ENCODE measurements at regions not wholly inside any gene's neighbourhood (a gene's known extent, or its start where the extent isn't known, plus 50 kb on each side); places are given as distances from the start of the nearest gene placed in this dataset.
A peak's percentile ranks its signal among the peaks of the same experiment; 100 is the strongest.
"Not testable (repeated sequence)": the region's sequence is repeated elsewhere in the genome, so short reads cannot be mapped to it uniquely, and the experiment has no call there.

DNA sequence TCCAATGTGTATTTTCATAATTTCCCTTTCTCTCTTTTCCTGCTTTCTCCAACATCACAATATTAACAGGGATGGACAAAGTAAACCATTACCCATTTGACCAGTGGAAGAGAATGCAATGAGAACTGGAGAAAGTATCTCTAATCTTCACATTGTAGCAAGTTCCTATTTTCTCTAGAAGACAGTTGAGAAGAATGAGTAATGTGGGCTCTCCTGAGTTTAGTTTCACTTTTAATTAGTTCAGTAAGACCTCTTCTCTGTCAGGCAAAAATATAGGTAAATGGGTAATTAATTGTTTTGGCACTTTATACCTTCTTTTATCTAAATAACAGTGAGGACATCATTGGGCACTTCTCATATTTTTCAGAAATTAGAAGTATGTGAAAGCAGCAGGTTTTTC, 602.0 kb downstream of the GLUD2 start:
- DNase-seq (ENCODE audit: low read depth), result no peak

DNA sequence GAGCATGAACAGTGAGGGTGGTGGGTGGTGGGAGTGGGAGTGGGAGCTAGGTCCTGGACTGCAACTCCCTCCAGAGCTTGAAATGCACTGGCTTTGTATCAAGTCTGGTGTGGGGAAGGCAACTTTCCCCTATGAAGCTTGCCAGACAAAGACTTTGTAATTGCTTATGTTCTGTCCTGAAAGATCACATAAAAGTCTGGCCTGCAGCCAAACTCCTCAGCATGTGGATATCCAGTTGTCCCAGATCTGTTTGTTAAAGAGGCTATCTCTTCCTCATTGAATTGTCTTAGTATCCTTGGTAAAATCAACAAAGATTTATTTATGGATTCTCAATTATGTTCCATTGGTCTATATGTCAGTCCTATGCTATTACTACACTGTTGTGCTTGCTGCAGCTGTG, 607.9 kb downstream of the GLUD2 start:
- no peak for DNase-seq (ENCODE audit: low read depth)

DNA sequence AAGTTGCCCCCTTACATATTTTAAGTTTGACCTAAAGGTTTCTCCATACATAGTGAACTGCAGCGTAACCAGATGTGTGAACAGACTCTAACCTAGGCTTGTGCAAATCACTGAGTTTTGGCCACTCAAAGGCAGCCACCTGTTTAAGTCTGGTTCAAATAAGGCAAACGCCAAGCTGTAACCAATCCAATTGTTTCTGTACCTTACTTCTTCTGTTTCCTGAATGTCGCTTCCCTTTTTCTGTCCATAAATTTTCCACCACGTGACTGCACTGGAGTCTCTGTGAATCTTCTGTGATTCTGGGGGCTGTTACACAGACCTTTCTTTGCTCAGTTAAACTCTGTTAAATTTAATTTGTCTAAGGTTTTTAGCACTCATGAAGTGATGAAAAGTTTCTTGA, 618.8 kb downstream of the GLUD2 start:
- no peak for DNase-seq (ENCODE audit: low read depth)

DNA sequence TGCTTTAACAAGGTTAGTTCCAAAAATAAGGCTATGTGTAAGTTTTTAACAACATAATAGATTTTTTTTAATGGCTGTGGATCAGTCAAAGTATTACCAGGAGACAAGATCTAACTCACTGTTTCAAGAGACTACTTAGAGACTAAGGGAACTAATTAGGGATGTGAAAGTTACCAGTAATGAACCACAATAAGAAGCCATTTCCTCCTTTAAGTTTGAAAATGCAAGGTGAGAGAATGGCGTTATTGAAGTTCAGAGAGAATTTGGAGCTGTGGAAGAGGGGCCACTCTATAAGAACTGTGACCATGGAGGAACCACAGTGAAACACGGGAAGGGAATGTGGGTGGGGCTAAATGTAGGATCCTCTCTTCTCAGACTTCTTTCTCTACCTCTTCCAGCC, 624.2 kb downstream of the GLUD2 start:
- no peak for DNase-seq (ENCODE audit: low read depth)

DNA sequence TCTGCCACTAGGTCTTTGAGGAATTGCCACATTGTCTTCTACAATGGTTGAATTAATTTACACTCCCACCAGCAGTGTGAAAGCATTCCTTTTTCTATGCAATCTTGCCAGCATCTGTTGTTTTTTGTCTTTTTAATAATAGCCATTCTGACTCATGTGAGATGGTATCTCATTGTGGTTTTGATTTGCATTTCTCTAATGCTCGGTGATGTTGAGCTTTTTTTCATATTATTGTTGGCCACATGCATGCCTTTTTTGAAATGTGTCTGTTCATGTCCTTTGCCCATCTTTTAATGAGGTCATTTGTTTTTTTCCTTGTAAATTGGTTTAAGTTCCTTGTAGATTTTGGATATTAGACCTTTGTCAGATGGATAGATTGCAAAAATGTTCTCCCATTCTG, 661.8 kb downstream of the GLUD2 start:
- not testable (repeated sequence) for DNase-seq (ENCODE audit: low read depth)

DNA sequence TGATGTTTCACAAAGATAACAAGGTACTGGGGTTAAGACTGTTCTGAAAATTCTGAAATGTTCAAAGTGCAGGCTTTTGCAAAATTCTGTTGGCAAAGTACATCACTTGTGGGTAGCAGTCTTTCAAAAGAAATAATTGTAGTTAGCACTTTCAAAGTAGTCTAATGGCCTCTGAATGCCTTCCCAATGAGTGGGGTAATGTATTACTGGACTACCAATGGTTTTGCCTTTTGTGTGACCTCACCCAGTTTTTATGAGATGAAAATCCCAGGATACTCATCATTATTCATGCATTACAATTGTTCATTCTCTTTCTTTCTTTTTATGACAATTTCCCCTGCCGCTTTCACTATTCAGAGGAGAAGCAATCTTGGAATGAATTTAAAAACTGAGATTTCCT, 686.1 kb downstream of the GLUD2 start:
- DNase-seq (ENCODE audit: low read depth), result peak; percentile 31

DNA sequence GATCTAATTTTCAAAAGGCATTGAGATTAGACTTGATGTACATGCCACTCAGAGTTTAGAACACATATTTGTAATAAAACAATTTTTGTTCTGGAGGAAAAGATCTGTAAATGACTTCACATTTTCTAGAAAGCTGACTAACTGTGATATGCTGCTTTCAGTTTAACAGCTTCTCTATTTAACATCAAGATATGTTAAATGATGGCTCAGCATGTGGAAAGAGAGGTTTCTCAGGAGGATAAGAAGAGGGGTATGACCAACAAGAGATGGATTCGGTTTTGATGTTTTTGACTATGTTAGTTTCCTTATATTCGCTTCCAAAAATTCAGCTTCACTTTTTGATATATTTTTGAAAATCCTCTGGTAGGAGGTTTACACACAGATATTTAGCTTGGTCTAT, 698.7 kb downstream of the GLUD2 start:
- DNase-seq (ENCODE audit: low read depth), result no peak

DNA sequence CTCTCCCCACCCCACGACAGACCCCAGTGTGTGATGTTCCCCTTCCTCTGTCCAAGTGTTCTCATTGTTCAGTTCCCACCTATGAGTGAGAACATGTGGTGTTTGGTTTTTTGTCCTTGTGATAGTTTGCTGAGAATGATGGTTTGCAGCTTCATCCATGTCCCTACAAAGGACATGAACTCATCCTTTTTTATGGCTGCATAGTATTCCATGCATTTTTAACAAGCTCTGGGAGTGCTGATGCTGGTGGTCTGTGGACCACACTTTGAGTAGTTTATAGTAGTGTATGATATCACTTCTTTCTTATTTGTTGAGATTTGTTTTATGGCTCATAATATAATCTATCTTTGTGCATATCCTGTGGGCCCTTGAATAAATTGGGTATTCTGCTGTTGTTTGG, 706.2 kb downstream of the GLUD2 start:
- DNase-seq (ENCODE audit: low read depth), result not testable (repeated sequence)

DNA sequence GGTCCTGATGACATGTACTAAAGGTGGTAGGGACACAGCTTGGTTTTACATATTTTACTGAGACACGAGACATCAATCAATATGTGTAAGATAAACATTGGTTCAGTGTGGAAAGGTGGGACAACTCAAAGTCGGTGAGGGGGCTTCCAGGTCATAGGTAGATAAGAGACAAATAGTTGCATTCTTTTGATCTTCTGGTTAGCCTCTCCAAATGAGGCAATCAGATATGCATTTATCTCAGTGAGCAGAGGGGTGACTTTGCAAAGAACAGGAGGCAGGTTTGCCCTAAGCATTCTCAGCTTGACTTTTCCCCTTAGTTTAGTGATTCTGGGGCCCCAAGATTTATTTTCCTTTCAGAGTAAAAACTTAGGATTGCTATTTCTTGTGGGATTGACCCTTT, 706.9 kb downstream of the GLUD2 start:
- no peak for DNase-seq (ENCODE audit: low read depth)

DNA sequence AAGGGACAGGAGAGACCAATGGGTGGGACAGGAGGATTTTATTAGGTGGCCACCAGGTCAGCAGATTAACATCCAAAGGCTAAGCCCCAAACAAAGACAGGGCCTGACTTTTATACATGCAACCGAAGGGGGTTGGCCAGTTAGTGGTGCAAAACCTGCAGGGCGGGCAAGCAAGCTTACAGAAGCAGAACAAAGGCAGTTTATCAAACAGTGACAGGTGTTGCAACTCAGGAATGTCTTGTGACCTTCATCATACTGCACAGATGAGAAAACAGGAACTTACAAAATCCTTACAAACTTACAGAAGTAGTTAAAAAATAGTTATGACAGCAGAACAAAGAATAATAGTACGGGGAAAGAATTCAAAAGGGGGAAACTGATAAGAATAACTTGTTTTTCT, 708.1 kb downstream of the GLUD2 start:
- DNase-seq (ENCODE audit: low read depth), result no peak

DNA sequence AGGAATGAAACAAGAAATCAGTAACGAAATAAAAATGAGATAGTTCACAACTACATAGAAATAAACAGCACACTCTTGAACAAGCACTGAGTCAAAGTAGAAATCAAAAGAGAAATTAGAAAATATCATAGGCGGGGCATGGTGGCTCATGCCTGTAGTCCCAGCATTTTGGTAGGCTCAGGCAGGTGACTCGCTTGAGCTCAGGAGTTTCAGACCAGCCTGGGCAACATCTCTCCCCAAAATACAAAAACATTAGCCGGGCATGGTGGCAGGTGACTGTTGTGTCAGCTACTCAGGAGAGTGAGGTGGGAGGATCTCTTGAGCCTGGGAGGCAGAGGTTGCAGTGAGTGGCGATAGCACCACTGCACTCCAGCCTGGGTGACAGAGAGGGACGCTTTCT, 714.4 kb downstream of the GLUD2 start:
- DNase-seq (ENCODE audit: low read depth), result no peak

DNA sequence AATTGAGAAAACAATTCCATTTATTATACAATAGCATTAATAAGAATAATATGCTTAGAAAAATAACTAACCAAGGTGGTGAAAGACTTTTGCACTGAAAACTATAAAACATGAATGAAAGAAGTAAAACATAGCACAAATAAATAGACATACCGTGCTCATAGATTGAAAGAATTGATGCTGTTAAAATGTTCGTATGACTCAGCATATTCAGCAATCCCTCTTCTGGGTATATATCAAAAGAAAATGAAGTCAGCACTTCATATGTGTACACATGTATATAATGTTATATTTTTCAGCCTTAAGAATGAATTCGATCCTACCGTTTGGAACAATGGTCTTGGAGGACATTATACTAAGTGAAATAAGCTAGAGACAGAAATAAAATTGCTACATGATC, 716.3 kb downstream of the GLUD2 start:
- DNase-seq (ENCODE audit: low read depth), result no peak

DNA sequence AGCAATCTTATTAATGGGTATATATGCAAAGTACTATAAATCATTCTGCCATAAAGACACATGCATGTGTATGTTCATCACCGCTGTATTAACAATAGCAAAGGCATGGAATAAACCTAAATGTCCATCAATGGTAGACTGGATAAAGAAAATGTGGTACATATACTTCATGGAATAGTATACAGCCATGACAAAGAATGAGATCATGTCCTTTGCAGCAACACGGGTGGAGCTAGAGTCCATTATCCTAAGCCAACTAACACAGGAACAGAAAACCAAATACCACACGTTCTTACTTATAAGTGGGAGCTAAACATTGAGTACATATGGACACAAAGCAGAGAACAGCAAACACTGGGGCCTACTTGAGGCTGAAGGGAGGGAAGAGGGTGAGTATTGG, 720.8 kb downstream of the GLUD2 start:
- not testable (repeated sequence) for DNase-seq (ENCODE audit: low read depth)

DNA sequence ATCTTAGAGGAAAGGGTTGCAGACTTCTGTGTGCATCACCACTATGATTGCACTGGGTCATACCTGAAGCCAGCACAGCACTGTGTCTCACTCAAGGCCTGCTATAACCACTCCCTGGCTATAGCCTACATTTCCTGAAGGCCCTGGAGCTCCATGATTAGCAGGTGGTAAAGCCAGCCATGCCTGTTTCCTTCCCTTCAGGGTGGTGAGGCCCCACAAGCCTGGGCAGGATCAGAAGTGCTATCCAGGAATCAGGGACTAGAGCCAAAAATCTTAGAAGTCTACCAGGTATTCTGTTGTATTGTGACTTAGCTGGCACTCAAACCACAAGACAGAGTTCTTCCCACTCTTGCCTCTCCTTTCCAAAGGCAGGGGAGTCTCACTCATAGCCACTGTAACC, 734.6 kb downstream of the GLUD2 start:
- DNase-seq (ENCODE audit: low read depth), result no peak

DNA sequence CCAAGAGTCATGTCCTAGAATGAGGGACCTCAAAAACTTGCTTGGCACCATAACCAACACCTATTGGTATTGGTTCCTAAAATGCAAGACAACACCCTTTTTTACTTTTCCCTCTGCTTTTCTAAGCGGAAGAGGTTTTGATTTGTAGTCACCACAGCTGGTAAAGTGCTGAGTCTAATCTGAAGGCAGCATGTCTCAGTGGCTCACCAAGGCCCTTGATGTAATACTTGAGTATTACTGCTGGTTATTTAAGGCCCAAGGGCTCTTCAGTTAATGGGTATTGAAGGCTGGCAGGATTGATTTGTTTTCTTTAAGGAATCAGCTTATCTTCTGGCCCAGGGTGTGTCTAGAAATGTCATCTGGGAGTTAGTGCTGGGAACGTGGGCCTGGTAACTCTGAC, 735.1 kb downstream of the GLUD2 start:
- no peak for DNase-seq (ENCODE audit: low read depth)

DNA sequence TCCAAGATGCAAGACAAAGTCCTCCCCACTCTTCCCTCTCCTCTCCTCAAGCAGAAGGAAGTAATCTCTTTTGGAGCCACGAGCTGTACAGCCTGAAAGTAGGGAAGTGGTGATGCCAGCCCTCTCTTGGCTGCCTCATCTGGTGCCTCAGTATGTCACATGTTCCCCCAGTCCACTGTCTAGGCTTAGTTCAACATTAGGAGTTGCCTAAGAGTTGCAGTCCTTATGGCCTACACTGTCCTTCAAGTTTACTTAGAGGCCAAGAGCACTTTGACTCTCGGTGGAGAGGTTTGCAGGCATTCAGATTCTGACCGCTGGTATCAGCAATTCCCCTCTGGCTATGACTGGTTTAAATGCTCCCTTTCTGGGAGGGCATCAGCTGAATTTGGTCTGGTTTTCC, 735.6 kb downstream of the GLUD2 start:
- no peak for DNase-seq (ENCODE audit: low read depth)

DNA sequence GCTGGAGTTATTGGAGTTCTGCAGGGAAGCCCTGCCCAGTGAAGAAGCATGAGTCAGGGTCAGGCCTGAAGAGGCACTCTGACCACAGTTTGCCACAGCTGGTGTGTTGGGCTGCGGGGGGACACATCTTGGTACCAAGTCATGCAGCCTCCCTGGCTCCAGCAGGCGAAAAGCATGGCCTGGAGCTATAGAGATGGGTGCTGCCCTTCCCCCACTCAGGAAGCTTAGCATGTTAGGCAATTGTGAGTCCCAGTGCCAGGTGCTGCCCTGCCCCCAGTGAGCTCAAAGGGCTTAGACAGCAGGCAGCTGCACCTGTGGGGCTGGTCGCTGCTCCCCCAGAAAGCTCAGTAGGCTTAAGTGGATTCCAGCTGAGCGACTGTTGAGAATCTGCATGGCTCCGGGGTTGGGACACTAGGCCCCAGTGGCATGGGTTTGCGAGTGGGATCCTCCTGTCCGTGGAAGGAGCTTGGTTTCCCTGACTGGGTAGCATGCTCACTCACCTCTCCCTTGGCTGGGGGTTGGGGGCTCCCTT, 755.5 kb downstream of the GLUD2 start:
- no peak for DNase-seq (ENCODE audit: low read depth)

DNA sequence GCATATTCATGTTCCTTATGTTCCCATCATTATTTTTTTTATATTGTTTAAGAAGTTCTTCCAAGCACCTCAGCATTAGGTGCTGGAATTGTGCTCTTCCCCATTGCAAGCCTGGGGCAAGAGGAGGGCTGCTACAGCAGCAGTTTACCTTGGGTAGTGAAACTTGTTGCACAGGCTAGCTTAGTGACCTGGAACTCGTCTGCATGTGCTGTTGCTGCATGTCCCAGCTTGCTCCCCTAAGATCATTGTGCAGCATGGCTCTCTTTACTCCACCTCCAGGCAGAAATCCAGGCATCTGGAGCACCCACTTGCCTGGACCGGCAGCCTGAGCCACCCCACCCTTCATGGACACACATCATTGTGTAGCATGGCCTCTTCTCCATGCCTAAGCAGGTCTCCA, 776.0 kb downstream of the GLUD2 start:
- no peak for DNase-seq (ENCODE audit: low read depth)

DNA sequence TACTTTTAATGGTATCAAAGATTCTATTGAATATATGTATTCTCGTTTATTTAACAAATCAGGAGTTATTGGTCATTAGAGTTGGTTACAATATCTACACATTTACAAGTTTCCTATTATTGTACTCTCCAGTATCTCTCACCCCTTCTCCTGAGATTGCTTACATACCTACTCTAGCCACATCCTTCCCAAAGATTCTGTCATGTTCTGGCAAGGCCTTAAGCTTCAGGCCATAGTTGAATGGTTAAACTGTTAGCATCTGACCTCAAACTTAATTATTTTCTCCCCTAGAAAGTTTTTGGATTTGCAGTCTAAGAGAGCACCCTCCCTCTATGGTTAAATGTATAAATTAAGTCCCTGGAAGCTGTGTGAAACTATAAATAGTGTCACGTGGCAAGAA, 784.2 kb downstream of the GLUD2 start:
- no peak for DNase-seq (ENCODE audit: low read depth)

DNA sequence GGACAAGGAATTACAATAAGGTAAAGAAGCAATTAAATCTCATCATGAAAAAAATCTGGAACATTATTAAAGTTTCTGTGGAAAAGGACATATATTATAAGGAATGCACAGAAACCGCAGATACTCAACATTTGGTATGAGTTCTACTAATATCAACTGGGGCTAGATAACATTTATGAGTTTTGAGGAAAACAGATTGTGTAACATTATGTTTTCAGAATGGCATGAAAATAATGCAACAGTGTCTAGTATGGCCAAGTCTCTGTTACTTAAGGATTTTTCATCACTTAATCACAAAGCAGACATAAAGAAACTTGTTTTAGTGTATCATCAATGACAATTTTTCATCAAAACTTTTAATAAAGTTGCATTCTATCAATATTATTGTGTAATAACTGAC, 785.0 kb downstream of the GLUD2 start:
- no peak for DNase-seq (ENCODE audit: low read depth)

DNA sequence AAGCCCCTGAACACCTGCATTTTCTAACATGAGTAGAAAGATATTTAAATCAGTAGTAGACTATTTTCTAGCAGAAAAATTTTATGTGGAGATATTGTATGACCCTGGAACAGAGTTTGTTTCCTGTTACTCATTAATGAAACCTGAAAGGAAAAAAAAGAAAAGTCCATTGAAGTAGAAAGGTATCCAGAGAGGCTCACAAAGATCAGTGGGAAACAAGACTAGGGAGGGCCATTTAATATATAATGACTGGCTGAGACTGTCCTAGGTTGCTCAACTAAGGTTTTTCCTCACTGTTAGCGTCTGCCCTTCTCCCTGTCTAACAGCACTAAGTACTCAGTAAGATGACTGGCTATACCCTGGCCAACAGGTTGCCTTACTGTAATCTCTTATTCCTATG, 788.6 kb downstream of the GLUD2 start:
- no peak for DNase-seq (ENCODE audit: low read depth)

DNA sequence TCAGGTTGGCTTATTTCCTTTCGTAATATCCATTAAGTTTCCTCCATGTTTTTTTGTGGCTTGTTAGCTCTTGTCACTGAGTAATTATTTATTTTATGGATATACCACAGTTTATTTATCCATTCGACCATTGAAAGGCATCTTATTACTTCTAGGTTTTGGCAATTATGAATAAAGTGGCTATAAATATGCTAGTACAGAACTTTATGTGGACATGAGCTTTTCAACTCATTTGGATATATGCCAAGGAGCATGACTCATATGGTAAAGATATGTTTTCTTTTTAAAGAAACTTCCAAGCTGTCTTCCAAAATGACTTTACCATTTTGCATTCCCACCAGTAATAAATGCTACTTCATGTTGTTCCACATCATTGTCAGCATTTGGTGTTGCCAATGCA, 803.6 kb downstream of the GLUD2 start:
- DNase-seq (ENCODE audit: low read depth), result no peak

DNA sequence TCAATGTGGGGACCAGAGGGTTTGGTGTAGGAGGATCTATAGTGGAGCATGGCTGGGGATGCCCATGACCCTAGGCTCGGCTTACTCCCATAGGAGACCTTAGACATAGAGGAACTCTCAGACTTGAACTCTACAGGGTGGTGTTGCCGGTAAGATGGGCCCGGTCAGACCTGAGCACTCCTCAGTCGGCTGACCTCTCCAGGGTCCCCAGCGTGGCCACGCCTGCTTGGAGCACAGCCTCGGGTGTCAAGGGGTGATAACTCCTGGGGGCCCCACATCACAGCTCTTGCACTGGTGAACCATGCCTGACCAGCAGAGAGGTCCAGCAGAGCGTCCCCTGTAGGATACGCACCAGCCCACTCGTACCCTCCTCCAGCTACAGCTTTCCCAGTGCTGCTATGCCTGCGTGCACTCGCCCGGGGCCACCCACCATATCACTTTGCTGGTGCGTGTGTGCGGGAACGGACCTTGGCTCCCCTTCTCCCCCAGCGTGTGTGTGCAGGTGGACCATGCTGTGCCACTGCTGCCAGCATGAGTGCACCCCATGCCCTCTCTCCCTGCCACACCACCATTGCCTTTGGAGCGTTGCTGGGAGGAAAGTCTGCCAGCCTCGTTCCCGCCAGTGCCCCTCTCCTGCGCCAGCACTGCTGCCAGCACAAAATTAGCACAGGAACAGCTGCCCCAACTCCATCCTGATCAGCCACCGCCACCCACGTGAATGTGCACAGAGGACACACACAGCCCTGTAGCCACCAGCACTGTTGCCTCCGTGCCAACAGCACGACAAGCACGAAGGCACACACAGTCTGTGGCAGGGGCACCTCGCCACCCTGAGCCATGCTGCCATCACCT, 806.6 kb downstream of the GLUD2 start:
- no peak for DNase-seq (ENCODE audit: low read depth)

DNA sequence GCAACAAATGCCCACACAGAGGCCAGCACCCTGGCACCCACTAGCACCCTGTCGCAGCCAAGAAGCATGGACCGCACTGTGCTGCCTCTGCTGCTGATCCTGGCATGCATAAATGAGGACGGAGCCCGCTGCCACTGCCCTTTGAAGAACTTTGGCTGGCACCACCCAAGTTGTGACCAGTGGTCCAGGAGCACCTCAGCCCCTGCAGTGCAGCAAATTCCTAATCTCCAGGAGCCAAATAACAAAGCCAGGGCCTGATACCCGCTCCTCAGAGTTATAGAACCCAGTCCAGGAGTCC, 807.2 kb downstream of the GLUD2 start:
- no peak for DNase-seq (ENCODE audit: low read depth)
